Liver (tissue), 8 donors: ENCODE measurements at regions not wholly inside any gene's neighbourhood (a gene's known extent, or its start where the extent isn't known, plus 50 kb on each side); places are given as distances from the start of the nearest gene placed in this dataset.

Source experiments
- DNase-seq: peaks from one replicate; pipeline ENCODE4 v3.0.0-alpha.2; 2017; ENCODE audit warnings: low spot score
- H3K27ac ChIP-seq, 2 donors: one replicate each; pipeline ENCODE4 v1.7.0; 2013; ENCODE audit warnings: inconsistent platforms in 2 of 2, low read length in 2 of 2, control low read depth in 1 of 2, low read depth in 1 of 2, mild to moderate bottlenecking in 1 of 2
- H3K27me3 ChIP-seq, 4 donors: one replicate each; pipeline versions ENCODE4 v1.6.1 to v1.7.0; 2013; ENCODE audit warnings: low read length in 3 of 4, inconsistent platforms in 1 of 4, mild to moderate bottlenecking in 1 of 4, moderate library complexity in 1 of 4; ENCODE audit not compliant: control insufficient read depth in 4 of 4, insufficient read depth in 4 of 4
- H3K36me3 ChIP-seq, 4 donors: one replicate each; pipeline versions ENCODE4 v1.6.1 to v1.7.0; 2013; ENCODE audit warnings: low read length in 3 of 4, mild to moderate bottlenecking in 3 of 4, low read depth in 1 of 4, moderate library complexity in 1 of 4; ENCODE audit not compliant: control insufficient read depth in 4 of 4, insufficient read depth in 3 of 4
- H3K4me1 ChIP-seq, 4 donors: one replicate each; pipeline versions ENCODE4 v1.6.1 to v1.7.0; 2013; ENCODE audit warnings: low read length in 3 of 4, mild to moderate bottlenecking in 3 of 4, moderate library complexity in 1 of 4; ENCODE audit not compliant: control insufficient read depth in 4 of 4, insufficient read depth in 4 of 4
- H3K4me3 ChIP-seq, 3 donors: one replicate each; pipeline versions ENCODE4 v1.6.1 to v1.7.0; 2013; ENCODE audit warnings: low read length in 3 of 3, control low read depth in 1 of 3, low read depth in 1 of 3, mild to moderate bottlenecking in 1 of 3
- H3K9ac ChIP-seq, 2 donors: one replicate each; pipeline ENCODE4 v1.7.0; 2013; ENCODE audit warnings: low read length in 2 of 2, mild to moderate bottlenecking in 2 of 2, moderate library complexity in 2 of 2, control low read depth in 1 of 2, low read depth in 1 of 2
- H3K9me3 ChIP-seq, 4 donors: one replicate each; pipeline versions ENCODE4 v1.6.1 to v1.7.0; 2013; ENCODE audit warnings: low read length in 3 of 4; ENCODE audit not compliant: control insufficient read depth in 4 of 4
- EGR1 ChIP-seq, 2 donors: IDR thresholded peaks; 2 replicates each; pipeline ENCODE4 v1.6.1; 2016 to 2018; ENCODE audit warnings: antibody characterized with exemption in 2 of 2, low read depth in 2 of 2
- FOXA1 ChIP-seq: IDR thresholded peaks from 2 replicates; pipeline ENCODE4 v1.6.1; 2016; ENCODE audit warnings: antibody characterized with exemption
- FOXA2 ChIP-seq: IDR thresholded peaks from 2 replicates; pipeline ENCODE4 v1.6.1; 2016; ENCODE audit warnings: antibody characterized with exemption
- GABPA ChIP-seq, 2 donors: IDR thresholded peaks in 1 of 2; conservative IDR thresholded peaks in 1 of 2; 2 replicates each; pipeline ENCODE4 v1.6.1; 2016; ENCODE audit warnings: antibody characterized with exemption in 2 of 2, mild to moderate bottlenecking in 1 of 2, moderate library complexity in 1 of 2
- HNF4G ChIP-seq: IDR thresholded peaks from 2 replicates; pipeline ENCODE4 v1.6.1; 2016; ENCODE audit warnings: antibody characterized with exemption
- JUND ChIP-seq, 2 donors: IDR thresholded peaks; 2 replicates each; pipeline ENCODE4 v1.6.1; 2016; ENCODE audit warnings: antibody characterized with exemption in 2 of 2
- NR2F2 ChIP-seq: IDR thresholded peaks from 2 replicates; pipeline ENCODE4 v1.6.1; 2016; ENCODE audit warnings: antibody characterized with exemption
- RAD21 ChIP-seq, 2 donors: IDR thresholded peaks; 2 replicates each; pipeline ENCODE4 v1.6.1; 2016; ENCODE audit warnings: antibody characterized with exemption in 2 of 2, mild to moderate bottlenecking in 2 of 2
- RXRA ChIP-seq, 2 donors: IDR thresholded peaks; 2 replicates each; pipeline ENCODE4 v1.6.1; 2017 to 2018; ENCODE audit warnings: antibody characterized with exemption in 2 of 2, mild to moderate bottlenecking in 1 of 2
- SP1 ChIP-seq: IDR thresholded peaks from 2 replicates; pipeline ENCODE4 v1.6.1; 2018; ENCODE audit warnings: antibody characterized with exemption, mild to moderate bottlenecking
- TAF1 ChIP-seq: conservative IDR thresholded peaks from 2 replicates; pipeline ENCODE4 v1.6.1; 2016; ENCODE audit warnings: antibody characterized with exemption, mild to moderate bottlenecking
- YY1 ChIP-seq: IDR thresholded peaks from 2 replicates; pipeline ENCODE4 v1.6.1; 2016; ENCODE audit warnings: antibody characterized with exemption, mild to moderate bottlenecking
- WGBS: extraction: QIAGEN DNeasy Blood & Tissue Kit; methylation state at CpG from one replicate; pipeline ENCODE4 v1.1.7; 2013; 5-methylcytosine and 5-hydroxymethylcytosine counted together
- TF ChIP-seq, protein P1 (sequence below): IDR thresholded peaks from 2 replicates; pipeline ENCODE4 v1.6.1; 2016; ENCODE audit warnings: antibody characterized with exemption
- TF ChIP-seq, protein P2 (sequence below): IDR thresholded peaks from 2 replicates; pipeline ENCODE4 v1.6.1; 2016; ENCODE audit warnings: antibody characterized with exemption
- TF ChIP-seq, protein P3 (sequence below): fragments of 150-350 bp; IDR thresholded peaks from 2 replicates; pipeline ENCODE4 v1.5.1; 2017; ENCODE audit warnings: improper control_type of control experiment, low read depth, low read length; ENCODE audit not compliant: missing input control
- donor health status: healthy.
- donor health status: healthy.
- donor health status: healthy.
- donor health status: healthy.
- donor health status: healthy.

DNA sequence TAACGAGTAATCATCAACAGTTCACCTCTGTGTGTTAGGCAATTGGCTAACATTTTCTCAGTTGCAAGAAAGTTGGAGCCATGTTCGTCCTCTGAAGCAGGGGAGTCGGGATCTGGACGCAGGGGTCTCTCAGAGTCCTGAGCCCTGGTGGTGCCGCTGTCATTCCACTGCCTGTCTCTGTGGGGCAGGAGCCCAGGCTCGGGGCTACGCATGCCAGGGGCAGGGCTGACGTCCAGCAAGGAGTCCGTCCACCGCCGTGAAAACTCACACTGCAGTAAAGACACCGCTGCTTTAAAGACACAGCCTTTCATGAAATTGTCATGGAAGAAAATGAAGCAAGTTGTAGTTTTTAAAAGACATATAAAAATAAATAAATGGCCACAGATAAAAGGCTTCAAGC lies 571.1 kb upstream of the SOX11 start:
- DNase-seq, result no peak
- Histone ChIP-seq H3K9ac (no peak overlapping the region), H3K27ac (no peak overlapping the region), H3K27me3 (peaks cover 0 to 4% (median 0%) of the 10 kb centered on the region in 4 donors), H3K9me3 (no peaks in the 10 kb centered on the region), H3K36me3 (no peaks in the 10 kb centered on the region), H3K4me1 (no peaks in the 10 kb centered on the region), H3K4me3 (no peak overlapping the region)
- TF ChIP-seq, protein P1, sequence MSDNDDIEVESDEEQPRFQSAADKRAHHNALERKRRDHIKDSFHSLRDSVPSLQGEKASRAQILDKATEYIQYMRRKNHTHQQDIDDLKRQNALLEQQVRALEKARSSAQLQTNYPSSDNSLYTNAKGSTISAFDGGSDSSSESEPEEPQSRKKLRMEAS, result no peak
- TF ChIP-seq SP1 (no peak), GABPA (IDR thresholded peaks at IDR 0.05 in 1 of 2, conservative IDR thresholded peaks at IDR 0.05 in 1 of 2) (no peak), NR2F2 (no peak), TAF1 (no peak), FOXA2 (no peak), RAD21 (IDR thresholded peaks at IDR 0.05) (no peak), HNF4G (no peak), JUND (IDR thresholded peaks at IDR 0.05) (no peak), YY1 (no peak), FOXA1 (no peak), EGR1 (IDR thresholded peaks at IDR 0.05; ENCODE audit: low read depth in 2 of 2) (no peak)
- TF ChIP-seq, protein P2, sequence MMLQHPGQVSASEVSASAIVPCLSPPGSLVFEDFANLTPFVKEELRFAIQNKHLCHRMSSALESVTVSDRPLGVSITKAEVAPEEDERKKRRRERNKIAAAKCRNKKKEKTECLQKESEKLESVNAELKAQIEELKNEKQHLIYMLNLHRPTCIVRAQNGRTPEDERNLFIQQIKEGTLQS, result no peak
- TF ChIP-seq, protein P3, sequence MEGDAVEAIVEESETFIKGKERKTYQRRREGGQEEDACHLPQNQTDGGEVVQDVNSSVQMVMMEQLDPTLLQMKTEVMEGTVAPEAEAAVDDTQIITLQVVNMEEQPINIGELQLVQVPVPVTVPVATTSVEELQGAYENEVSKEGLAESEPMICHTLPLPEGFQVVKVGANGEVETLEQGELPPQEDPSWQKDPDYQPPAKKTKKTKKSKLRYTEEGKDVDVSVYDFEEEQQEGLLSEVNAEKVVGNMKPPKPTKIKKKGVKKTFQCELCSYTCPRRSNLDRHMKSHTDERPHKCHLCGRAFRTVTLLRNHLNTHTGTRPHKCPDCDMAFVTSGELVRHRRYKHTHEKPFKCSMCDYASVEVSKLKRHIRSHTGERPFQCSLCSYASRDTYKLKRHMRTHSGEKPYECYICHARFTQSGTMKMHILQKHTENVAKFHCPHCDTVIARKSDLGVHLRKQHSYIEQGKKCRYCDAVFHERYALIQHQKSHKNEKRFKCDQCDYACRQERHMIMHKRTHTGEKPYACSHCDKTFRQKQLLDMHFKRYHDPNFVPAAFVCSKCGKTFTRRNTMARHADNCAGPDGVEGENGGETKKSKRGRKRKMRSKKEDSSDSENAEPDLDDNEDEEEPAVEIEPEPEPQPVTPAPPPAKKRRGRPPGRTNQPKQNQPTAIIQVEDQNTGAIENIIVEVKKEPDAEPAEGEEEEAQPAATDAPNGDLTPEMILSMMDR, result no peak
- 27% methylated on average over 12 of the region's 12 CpGs for WGBS

DNA sequence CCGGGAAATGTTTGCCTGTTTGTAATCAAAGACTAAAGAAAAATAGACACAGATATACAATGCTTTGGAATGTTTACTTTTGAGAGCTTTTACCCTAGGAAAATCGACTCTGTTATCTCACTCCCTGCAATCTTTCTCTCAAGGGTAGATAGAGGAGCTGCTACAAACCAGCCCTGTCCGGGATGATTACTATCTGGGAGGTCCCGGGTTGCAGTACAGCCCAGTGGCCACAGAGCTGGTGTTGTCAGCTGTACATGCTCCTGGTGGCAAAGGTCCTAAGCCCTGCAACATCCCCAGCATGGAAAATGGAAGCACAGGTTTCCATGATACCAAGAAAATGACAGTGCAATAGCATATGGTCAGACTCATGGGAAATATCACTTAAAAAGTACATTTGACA lies 570.5 kb upstream of the SOX11 start:
- TF ChIP-seq RXRA (IDR thresholded peaks at IDR 0.05) (no peak), NR2F2 (no peak), HNF4G (no peak)
- TF ChIP-seq, protein P3, result no peak
- H3K9ac ChIP-seq, result no peak overlapping the region
- no peaks in the 10 kb centered on the region for H3K36me3 ChIP-seq
- H3K4me3 ChIP-seq, result no peak overlapping the region
- H3K27ac ChIP-seq, result no peak overlapping the region
- H3K4me1 ChIP-seq, result no peaks in the 10 kb centered on the region
- WGBS, result 4% methylated on average over 4 of the region's 4 CpGs
- no peaks in the 10 kb centered on the region for H3K9me3 ChIP-seq
- peaks cover 0 to 4% (median 0%) of the 10 kb centered on the region in 4 donors for H3K27me3 ChIP-seq
- DNase-seq, result no peak
